ENCODE measurements at regions not wholly inside any gene's neighbourhood (a gene's known extent, or its start where the extent isn't known, plus 50 kb on each side); places are given as distances from the start of the nearest gene placed in this dataset.
"Not testable (repeated sequence)": the region's sequence is repeated elsewhere in the genome, so short reads cannot be mapped to it uniquely, and the experiment has no call there.

- TF ChIP-seq CTCF (conservative IDR thresholded peaks at IDR 0.05; ENCODE audit: low read depth, low read length): no peak
- H3K4me3 ChIP-seq (ENCODE audit: low read depth, low read length): no peak overlapping the region
- no peak for DNase-seq (ENCODE audit: low read depth)
Observed at GRCh38 chr6:97473979-97474378, 191.0 kb upstream of the MMS22L start.

GRCh38 chr6:97497713-97498331, 214.8 kb upstream of the MMS22L start:
- no peak overlapping the region for H3K4me3 ChIP-seq (ENCODE audit: low read depth, low read length)
- TF ChIP-seq CTCF (conservative IDR thresholded peaks at IDR 0.05; ENCODE audit: low read depth, low read length): peak; percentile 97
- peak; percentile 85 for DNase-seq (ENCODE audit: low read depth)

- no peak overlapping the region for H3K4me3 ChIP-seq (ENCODE audit: low read depth, low read length)
- TF ChIP-seq CTCF (conservative IDR thresholded peaks at IDR 0.05; ENCODE audit: low read depth, low read length): no peak
- no peak for DNase-seq (ENCODE audit: low read depth)
Observed at GRCh38 chr6:97501853-97502252, 218.8 kb upstream of the MMS22L start.

GRCh38 chr6:97508646-97509045, 225.6 kb upstream of the MMS22L start:
- no peak for DNase-seq (ENCODE audit: low read depth)
- no peak overlapping the region for H3K4me3 ChIP-seq (ENCODE audit: low read depth, low read length)
- TF ChIP-seq CTCF (conservative IDR thresholded peaks at IDR 0.05; ENCODE audit: low read depth, low read length): no peak

- not testable (repeated sequence) for DNase-seq (ENCODE audit: low read depth); H3K4me3 ChIP-seq (ENCODE audit: low read depth, low read length)
Observed at GRCh38 chr6:97513260-97513659, 230.2 kb upstream of the MMS22L start.

GRCh38 chr6:97524811-97525210, 241.8 kb upstream of the MMS22L start:
- TF ChIP-seq CTCF (conservative IDR thresholded peaks at IDR 0.05; ENCODE audit: low read depth, low read length): no peak
- DNase-seq (ENCODE audit: low read depth): no peak

GRCh38 chr6:97535800-97536199, 252.8 kb upstream of the MMS22L start:
- no peak for DNase-seq (ENCODE audit: low read depth)
- H3K4me3 ChIP-seq (ENCODE audit: low read depth, low read length): no peak overlapping the region
- no peak for TF ChIP-seq CTCF (conservative IDR thresholded peaks at IDR 0.05; ENCODE audit: low read depth, low read length)

More at GRCh38 chr6:97524811-97525210, 241.8 kb upstream of the MMS22L start:
- no peak overlapping the region for H3K4me3 ChIP-seq (ENCODE audit: low read depth, low read length)

Data from choroid plexus epithelial cell (primary cell).